ENCODE measurements at regions not wholly inside any gene's neighbourhood (a gene's known extent, or its start where the extent isn't known, plus 50 kb on each side); places are given as distances from the start of the nearest gene placed in this dataset.

DNA sequence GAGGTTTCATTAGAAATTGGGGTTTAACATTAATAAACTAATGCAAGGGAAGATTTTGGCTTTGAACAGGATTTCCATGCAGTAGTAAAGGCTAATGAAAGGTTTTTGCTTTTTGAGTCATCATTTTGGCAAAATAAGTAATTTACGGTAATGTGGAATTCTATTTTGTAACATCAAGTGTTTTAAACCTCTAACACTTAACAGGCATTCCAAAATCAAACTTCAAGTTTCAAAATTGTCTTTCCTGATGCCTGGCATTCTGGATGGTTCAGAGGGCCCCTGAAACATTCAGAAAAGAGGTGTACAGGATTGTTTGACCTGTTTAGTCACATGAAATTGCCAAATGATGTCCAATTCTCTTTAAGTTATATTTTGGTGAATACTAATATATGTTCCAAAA lies 90.4 kb upstream of the GNAZ start:
- TF ChIP-seq CTCF (IDR thresholded peaks at IDR 0.05) (no peak), POLR2AphosphoS5 (IDR thresholded peaks at IDR 0.05) (no peak)
